ENCODE measurements at regions not wholly inside any gene's neighbourhood (a gene's known extent, or its start where the extent isn't known, plus 50 kb on each side); places are given as distances from the start of the nearest gene placed in this dataset.

- TF ChIP-seq CTCF (conservative IDR thresholded peaks at IDR 0.05; ENCODE audit: low read length) = no peak
- no peak for TF ChIP-seq EZH2phosphoT487 (IDR thresholded peaks at IDR 0.05; ENCODE audit: borderline replicate concordance)
Observed at GRCh38 chr9:30127371-30127770, 2257.1 kb upstream of the ACO1 start.

Data from Loucy (cell line).